HG02763 (cell line): ENCODE measurements at regions not wholly inside any gene's neighbourhood (a gene's known extent, or its start where the extent isn't known, plus 50 kb on each side); places are given as distances from the start of the nearest gene placed in this dataset.

Experiments used
- ATAC-seq: cut with Tn5 transposase; IDR thresholded peaks from one replicate; pipeline ENCODE4 v1.9.1; 2021; ENCODE audit warnings: mild to moderate bottlenecking, moderate library complexity; ENCODE audit not compliant: unreplicated experiment

DNA sequence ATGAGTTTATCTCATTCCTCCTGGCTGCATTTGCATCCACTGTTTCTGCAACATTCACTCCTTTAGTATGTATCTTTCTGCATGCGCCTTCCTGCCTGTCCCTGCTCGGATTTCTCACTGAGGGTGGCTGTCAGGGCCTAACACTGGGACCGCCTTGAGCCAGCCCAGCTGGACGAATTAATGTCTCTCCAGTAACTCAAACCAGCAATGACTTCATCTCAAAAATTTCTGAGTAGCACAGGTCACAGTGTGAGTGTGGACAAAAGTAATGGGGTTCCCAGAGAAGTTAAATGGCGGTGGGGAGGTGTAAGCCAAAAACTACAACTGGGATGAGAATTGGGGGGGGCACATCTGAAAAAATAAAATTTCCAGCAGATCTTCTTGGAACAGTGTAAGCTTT, 444.0 kb upstream of the MGMT start:
- no peak for ATAC-seq

DNA sequence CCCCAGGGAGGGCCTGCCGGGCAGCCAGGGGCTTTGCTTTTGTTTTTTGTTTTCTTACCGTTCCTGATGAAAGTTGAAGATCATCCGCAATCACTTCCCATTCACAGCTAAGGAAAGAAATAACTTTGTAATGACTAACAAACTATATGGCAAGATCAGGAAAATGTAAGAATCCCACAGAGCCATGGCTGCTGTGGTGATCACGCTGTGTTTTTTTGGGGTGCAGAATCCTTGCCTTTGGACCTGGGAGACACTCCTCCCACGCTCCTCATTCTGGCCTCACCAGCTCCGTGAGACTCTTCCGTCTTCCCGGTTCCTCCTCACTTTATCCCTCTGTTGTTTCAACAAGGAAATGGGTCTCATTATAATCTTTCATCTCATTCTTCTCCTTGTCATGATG, 443.0 kb upstream of the MGMT start:
- ATAC-seq: no peak

DNA sequence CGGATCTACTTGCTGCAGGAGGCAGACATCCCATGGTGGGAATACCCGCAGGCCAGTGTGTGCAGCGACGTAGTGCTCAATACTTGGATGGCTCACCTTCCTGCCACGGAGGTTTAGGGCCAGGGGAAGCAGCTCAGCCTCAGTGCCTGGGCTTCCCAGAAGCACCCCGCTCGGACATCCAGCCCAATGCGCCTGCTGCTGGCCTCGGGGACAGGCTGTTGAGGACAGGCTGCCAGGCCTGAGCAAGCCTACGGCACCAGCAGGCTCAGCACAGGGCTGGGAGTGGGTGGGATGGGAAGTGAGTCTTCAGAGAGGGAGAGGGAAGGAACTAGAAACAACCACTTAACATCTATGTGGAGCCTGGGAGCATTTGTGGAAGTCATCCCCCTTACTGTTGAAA, 441.3 kb upstream of the MGMT start:
- no peak for ATAC-seq

DNA sequence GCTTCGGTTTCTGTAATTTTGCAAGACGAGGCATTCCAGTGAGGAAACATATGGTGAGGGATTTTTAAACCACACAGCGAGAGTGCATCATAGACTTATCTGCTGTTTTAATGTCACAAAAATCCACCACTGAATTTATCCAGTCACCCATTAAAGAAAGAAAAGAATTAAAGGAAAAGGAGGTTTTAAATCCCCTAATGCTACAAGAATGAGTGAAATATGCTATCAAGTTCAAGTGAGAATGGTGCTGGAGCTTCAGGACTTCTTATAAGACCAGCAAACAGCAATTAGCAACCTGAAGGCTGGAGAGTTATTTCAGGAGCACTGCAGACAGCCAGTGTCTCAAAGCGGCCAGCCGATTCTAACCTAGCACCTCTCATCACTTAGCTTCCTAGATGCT, 439.1 kb upstream of the MGMT start:
- no peak for ATAC-seq

DNA sequence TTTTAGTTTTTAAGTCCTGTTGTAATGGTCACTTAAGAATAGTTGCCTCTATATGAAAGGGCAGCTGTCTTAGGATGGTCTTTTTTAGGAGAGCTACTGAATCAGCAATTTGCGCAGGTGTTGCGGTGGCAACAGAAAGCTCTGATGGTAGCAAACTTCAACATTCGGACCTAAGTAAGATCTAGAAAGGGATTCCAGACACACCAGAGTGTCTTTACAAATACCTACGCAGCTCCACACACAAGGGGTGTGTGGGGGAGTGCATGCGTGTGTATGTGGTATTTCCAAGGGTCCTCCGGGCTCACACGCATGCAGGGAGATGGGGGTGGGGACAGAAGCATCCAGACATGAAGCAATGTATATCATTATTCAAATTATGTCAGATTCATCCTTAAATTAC, 438.6 kb upstream of the MGMT start:
- no peak for ATAC-seq

DNA sequence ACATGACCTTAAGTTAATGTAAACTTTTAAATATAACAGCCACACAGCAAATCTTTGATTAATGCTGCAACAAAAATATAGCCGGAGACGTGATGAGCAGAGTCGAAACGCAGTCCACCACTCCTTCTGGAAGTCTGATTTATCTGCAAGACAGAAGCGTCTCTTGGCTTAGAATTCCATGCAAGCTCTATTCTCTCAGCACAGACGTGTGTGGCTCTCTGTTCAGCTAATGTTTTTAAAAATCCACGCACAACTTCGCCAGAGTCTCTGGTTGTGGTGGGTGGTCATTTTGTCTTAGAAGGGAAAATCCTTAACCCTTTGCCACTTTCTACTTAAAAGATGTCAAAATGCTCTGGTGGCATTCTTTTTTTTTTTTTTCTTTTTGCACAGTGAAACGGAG, 438.0 kb upstream of the MGMT start:
- ATAC-seq: no peak

DNA sequence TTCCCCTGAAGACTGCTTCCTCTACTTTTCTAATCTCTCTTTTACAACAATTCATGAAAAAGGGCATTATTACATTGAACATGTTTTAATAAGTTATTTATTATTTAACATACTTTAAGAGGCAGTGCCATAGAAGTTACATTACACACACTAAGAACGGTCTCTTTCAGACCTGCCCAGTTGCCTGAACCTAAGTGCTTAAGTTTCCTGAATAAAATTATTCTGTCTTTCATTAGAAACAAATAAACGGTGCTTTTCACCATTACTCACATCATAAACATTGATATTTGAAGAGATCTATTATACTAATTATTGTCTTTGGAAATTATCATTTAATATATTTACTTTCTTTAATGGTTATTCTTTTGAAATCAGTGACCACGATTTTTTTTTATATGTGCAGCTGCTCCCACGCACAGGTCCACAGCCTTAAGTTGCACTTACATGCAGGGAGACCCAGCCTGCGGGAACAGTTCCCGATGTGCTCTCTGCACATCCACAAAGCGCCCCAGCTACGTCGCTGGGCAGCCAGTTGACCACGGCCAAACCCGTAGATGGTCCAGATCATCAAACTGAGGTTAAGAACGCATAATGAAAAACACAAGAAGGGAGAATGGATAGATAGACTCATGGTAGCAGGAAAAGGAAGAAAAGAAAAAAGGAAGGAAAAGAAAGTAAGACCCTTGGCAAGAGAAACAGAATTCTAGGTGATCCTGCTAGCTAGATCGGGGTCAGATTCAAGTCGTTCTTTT, 437.0 kb upstream of the MGMT start:
- ATAC-seq: no peak

DNA sequence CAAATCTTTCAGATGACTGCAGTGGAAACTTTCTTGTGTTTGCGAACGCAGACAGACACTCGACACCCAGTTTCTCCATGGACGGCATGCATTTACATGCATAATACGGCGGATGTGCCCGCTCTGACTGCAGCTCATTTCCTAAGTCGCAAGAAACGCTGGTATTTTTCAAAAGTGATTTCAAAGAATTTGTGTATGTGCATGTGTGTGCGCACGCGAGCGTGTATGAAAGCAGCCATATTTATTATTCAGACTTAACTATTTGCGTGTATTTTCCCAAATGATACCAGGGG, 436.5 kb upstream of the MGMT start:
- ATAC-seq: no peak

DNA sequence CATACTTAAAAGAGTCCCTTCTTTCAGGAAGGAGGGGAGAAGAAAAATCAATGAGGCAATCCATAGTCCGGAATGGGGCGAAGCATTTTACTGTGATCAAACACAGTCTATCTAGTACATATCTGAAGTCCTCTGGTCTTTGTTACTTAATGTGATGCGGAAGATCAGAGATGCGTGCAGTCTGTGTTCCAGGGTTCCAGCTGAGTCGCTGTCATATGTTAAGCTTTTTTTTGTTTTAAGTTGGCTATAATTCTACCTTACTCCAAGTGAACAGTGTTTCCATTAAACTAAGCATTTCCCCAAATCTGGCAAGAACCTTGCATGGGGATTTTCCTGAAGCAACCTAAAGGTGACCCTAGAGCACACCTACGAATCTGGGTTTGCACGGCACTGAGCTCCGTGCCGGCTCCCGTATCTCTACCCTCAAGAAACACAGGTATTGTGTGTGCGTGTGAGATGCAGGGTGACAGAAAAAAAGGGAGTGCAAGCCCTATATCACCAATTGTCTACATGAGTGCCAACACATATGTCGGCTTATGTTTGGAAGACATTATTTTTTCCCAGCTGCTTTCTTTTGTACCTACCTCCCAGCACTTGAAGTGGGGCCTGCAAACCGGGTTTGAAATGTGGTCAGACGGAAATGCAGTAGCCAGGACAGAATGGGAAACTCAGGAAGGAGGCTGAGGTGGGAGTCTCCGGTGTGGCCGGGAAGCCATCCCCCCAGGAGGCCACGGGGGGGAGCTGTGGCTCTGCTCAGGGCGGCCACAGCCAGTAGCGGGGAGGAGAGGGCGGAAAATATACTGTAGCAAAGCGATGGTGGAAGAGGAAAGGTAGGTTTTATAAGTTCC, 435.8 kb upstream of the MGMT start:
- ATAC-seq: no peak

DNA sequence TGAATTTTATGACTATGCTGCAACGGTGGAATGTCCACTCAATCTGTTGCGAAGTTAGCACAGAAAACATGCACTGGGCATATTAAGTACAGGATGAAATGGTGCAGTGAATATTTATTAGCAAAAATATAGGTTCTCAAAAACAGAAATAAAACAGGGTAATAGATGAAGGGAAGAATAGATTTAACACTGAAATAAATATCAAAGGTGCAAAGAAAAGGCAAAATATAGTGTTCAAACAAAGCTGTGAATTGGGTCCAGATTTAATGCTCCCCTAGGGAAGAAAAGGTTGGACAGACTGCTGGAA, 435.2 kb upstream of the MGMT start:
- ATAC-seq: no peak

DNA sequence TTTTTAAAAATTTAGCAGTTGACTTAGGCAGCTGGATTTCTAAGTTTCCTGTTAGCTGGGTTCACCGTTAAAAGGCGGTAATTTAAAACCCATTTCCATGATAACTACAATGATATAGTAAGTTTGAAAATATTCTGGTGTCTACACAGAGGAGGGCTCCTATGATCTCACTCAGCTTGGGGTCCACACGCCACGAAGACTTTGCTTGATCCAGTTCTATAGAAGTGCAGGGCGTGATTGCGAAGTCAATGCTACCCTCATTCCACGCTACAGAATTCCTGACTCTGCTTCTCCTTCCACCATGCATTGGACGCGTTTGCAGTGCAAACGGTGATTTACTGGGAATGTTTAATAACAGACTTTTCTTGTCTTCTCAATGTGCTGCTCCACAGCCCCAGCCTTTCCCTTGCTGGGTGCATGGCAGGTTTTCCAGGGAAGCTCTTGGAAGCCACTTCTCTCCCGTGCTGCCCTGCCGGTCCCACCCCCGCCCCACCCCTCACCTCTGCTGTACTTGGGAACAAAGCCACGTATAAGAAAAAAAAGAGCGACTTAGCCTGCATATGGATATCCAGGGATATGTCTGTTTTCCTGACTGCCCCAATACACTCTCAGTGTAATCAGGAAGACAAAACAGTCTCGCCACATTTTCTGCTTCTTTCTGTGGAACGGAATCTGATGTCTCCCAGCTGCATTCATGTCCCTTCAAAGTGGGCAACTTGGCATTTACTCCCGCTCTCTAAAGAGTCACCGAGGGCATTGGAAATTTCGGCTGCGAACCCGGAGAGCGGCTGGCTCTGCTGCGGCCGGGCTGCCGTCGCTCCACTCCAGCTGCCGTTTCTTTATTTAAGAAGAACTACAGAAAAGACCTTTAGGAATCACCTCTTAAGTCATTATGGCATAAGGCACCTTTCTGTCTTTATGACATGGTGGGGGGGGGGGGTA, 434.4 kb upstream of the MGMT start:
- ATAC-seq: no peak

DNA sequence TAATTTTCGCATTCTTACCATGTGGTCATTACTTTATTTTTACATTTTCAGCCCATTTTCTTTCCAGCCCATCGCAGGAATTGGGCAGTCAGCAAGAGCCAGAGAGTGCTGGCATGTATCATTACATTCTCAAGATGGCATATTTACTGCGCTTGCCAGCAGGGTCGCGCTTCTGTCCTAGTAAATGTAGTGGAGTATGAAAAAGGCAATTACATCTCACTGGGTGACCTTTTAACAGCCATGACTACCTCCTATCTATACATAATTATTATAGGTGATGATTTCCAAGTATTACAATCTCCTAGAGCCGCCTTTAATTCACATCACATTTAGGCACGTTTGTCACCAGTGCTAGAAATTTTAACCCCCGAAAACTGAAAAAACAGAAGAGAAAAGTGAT, 433.7 kb upstream of the MGMT start:
- no peak for ATAC-seq

DNA sequence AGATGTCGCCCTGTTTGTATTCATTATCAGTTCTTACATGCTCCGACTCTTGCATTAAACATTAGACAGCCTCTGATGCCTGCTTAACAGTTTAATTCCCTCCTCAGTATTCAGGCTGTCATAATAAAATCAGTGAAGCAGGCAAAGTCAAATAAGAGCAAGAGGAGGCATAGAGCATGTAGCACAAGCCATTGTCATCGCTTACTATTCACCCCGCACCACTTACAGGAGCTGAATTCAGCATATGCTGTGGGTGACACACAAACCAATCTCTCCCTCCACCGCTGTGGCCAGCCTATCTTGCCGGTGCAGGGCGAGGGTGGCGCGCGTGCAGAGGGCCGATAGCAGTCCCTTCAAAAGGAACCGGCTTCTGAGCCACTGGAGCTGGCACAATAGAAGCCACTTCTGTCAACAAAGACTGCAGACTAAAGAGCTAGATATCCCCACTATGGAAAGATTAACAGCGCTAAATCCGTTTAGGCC, 433.2 kb upstream of the MGMT start:
- no peak for ATAC-seq

DNA sequence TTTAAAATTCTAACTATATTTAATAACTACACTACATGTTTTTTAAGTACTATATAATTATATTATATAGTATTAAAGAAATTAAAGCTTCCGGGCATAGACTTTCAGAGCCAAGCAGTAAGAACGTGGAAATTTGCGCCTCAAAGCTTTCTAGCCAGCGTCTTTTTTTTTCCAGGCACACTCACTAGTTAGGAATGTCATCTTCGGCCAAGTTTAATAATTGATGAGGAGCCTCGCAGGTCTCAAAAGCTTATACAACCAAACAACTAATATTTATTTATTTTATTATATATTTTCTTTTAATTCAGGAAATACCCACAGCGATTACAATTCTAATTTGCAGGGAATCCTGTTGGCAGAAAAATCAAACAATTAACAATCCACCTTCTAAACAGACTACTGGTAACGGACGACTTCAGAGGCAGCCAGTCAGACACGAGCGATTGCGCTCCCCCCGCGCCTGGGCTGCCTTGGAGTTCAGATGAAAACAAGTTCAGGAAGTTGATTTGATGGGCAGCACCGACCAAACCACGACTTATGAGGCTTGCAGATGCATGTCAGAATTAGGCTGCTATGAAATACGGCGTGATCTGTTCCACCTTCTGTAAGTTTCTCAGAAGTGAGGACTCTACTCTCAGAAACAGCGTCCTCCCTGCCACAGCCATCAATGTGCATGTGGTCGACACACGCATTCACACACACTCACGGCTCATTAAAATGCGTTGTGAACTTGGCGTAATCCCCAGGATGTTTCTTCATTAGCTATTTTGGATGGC, 431.8 kb upstream of the MGMT start:
- ATAC-seq: no peak

DNA sequence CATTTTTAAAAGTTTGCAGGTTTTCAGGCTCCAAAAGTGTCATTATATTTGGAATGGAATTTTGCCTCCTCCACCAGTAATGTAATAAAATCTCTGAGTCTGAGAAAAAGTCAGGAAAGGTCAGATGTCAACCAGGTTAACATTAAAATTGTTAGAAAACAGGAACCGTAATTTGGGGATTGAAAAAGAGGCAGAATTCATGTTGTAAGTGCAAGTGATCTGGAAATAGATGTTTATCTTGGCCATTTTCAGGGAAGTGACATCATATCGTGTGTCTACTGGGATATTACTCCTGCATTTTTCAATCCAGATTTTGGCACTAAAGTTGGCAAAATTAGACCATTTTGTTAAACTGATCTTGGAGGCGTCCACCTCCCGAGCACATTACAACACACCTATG, 428.5 kb upstream of the MGMT start:
- ATAC-seq: no peak

DNA sequence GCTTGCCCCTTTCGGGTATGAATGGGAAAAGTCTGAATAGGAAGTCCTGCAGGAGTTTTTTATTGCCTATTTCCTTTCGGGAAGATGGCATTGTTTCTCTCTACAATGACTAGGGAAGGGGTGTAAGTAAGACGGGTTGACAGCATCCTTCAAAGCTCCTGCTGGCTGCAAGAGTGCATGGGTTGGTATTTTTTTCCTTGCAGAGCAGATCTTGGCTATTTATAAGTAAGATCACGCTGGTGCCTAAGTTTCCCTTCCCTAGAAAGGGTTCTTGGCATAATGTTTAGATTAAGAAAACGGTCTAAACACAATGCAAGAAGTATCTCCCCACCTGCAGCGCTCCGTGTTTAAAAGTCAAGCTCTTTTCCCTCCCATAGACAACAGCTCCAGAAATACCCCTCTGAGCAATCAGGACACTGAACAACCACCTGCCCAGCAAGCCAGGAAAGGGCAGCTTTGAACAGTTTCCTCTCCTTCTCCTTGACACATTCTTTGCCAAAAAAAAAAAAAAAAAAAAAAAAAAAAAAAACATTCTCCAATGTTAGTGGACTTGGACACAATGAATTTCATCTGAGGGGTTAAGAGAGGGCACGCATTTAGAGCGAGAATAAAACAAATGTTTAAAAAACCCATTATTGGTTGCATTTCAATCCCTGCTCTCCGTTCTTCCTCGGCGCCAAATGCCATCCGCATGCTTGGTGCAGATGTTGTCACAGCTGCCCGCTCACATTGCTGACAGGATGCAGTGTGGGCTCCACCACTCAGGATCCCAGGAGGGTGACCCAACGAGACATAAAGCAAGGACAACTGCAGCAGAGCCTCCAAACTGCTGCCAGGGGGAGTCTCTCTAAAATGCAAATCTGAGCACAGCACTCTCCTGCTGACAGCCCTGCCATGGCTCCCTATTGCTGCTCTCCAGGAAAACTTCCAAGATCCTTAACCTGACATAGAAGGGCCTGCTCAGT, 427.4 kb upstream of the MGMT start:
- no peak for ATAC-seq

DNA sequence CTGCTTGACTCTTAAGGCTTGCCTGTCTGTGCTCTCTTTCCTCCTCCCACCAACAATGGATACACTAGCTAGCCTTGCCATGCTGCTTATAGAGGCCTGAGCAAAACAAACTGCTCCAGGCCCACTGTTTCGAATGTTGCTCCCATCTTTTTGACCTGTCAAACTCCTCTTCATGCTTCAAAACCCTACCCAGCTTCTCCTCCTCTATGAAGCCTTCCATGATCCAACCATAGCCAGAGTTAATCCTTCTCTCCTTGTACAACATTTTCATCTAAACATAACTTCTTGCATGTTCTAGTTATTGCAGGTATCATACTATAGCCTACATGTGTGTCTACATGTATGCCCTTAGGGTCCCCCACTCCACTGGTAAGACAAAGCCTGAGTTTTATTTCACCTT, 426.7 kb upstream of the MGMT start:
- ATAC-seq: no peak

DNA sequence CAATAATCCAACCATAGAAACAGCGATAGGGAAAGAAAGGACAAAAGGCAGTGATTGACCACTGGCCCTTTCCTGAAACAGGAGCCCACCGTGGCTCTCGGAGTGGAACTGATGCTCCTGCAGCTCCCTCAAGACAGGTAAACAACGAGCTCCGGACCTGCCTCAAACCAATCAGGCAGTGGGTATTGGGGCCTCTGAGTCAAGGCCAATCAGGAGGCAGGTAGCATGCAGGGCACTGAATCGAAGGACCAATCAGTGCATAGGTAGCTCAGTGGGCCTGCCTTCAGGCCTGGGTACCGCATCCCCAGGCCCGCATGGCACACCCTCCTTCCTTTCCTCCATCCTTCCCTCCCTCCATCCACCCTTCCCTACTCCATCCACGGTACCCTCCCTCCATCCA, 425.1 kb upstream of the MGMT start:
- no peak for ATAC-seq

DNA sequence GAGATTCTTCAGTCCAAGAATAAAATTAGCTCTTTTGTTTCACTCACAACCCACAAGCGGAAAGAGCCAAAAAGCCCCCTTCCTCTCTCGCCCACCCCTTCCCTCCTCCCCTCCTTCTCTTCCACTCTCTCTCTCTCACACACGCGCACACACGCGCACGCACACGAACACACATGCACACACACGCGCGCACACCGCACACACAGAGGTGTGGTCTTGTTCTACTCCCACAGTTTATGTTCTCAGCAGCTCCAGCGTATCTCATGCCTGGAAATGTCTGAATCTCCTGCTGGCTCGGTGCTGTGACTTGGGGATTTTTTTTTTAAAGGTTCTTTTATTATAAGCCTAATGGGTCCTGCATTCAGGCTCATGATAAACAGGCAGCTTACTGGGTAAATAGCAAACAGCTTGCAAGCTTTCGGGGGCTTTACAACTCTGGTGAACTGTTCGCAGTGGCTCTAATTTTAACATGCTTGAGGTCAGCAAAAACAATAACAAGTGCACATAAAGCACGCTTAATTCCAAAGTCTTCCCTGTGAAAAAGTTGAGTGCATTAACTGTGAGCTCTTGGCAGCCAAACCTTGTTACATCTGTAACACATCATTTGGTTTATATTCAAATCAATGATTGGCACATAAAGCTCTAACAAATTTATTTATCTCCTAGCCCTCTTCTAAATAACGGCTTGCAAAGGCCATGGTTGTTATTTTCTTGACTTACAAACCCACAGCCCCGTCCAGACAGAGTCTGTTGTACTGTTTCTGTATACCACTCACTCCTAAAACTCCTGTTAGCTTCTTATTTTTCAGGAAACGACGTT, 424.1 kb upstream of the MGMT start:
- ATAC-seq: no peak
